H9 (cell line): ENCODE measurements at regions not wholly inside any gene's neighbourhood (a gene's known extent, or its start where the extent isn't known, plus 50 kb on each side); places are given as distances from the start of the nearest gene placed in this dataset.

ENCODE experiments used
- DNase-seq: peaks from one replicate; pipeline ENCODE4 v3.0.0-alpha.2; 2017
- H2AFZ ChIP-seq: one replicate; pipeline ENCODE4 v1.6.1; 2013; ENCODE audit warnings: mild to moderate bottlenecking, low read length, control low read depth, moderate library complexity
- H2AK5ac ChIP-seq: 2 replicates; pipeline ENCODE4 v1.6.1; 2013; ENCODE audit warnings: low read length, control low read depth, mixed read lengths; ENCODE audit not compliant: insufficient read length
- H2BK120ac ChIP-seq: one replicate; pipeline ENCODE4 v1.6.1; 2013; ENCODE audit warnings: low read depth, mild to moderate bottlenecking, low read length, control low read depth, inconsistent platforms; ENCODE audit not compliant: poor library complexity, severe bottlenecking
- H2BK12ac ChIP-seq: 2 replicates; pipeline ENCODE4 v1.6.1; 2013; ENCODE audit warnings: low read length, control low read depth, mixed read lengths, low read depth; ENCODE audit not compliant: insufficient read length
- H2BK15ac ChIP-seq: 2 replicates; pipeline ENCODE4 v1.6.1; 2013; ENCODE audit warnings: low read depth, low read length, control low read depth
- H2BK20ac ChIP-seq: one replicate; pipeline ENCODE4 v1.6.1; 2013; ENCODE audit warnings: low read depth, mild to moderate bottlenecking, low read length, control low read depth, inconsistent platforms; ENCODE audit not compliant: poor library complexity, severe bottlenecking
- H2BK5ac ChIP-seq: 2 replicates; pipeline ENCODE4 v1.6.1; 2013; ENCODE audit warnings: low read length, control low read depth, mixed read lengths; ENCODE audit not compliant: insufficient read length
- H3K14ac ChIP-seq: 2 replicates; pipeline ENCODE4 v1.6.1; 2013; ENCODE audit warnings: low read length, control low read depth; ENCODE audit not compliant: insufficient read depth
- H3K18ac ChIP-seq: 2 replicates; pipeline ENCODE4 v1.6.1; 2013; ENCODE audit warnings: low read depth, mild to moderate bottlenecking, mixed read lengths, low read length, control low read depth; ENCODE audit not compliant: insufficient read length
- H3K23ac ChIP-seq: 2 replicates; pipeline ENCODE4 v1.6.1; 2013; ENCODE audit warnings: low read length, control low read depth, mixed read lengths, low read depth; ENCODE audit not compliant: insufficient read length
- H3K23me2 ChIP-seq: 2 replicates; pipeline ENCODE4 v1.6.1; 2013; ENCODE audit warnings: low read depth, mild to moderate bottlenecking, mixed read lengths, low read length, control low read depth; ENCODE audit not compliant: insufficient read length, poor library complexity, severe bottlenecking
- H3K27ac ChIP-seq: 2 replicates; pipeline ENCODE4 v1.5.1; 2013; ENCODE audit warnings: low read length, control low read depth, mixed read lengths, low read depth; ENCODE audit not compliant: insufficient read length
- H3K27me3 ChIP-seq: 2 replicates; pipeline ENCODE4 v1.6.1; 2013; ENCODE audit warnings: low read length, control low read depth, inconsistent platforms; ENCODE audit not compliant: insufficient read depth
- H3K4ac ChIP-seq: 2 replicates; pipeline ENCODE4 v1.6.1; 2013; ENCODE audit warnings: low read depth, mild to moderate bottlenecking, control low read depth, inconsistent platforms, low read length, moderate library complexity
- H3K4me1 ChIP-seq: 2 replicates; pipeline ENCODE4 v1.6.1; 2013; ENCODE audit warnings: low read length, control low read depth, inconsistent platforms; ENCODE audit not compliant: insufficient read depth
- H3K4me2 ChIP-seq: 2 replicates; pipeline ENCODE4 v1.6.1; 2013; ENCODE audit warnings: low read length, control low read depth, mixed read lengths; ENCODE audit not compliant: insufficient read length, insufficient read depth
- H3K56ac ChIP-seq: 2 replicates; pipeline ENCODE4 v1.6.1; 2013; ENCODE audit warnings: low read depth, mild to moderate bottlenecking, mixed read lengths, low read length, control low read depth; ENCODE audit not compliant: insufficient read length
- H3K79me1 ChIP-seq: 2 replicates; pipeline ENCODE4 v1.6.1; 2013; ENCODE audit warnings: low read depth, mild to moderate bottlenecking, moderate library complexity, low read length, control low read depth, inconsistent platforms; ENCODE audit not compliant: insufficient read depth, poor library complexity, severe bottlenecking
- H3K79me2 ChIP-seq: 2 replicates; pipeline ENCODE4 v1.6.1; 2013; ENCODE audit warnings: low read length, control low read depth, inconsistent platforms; ENCODE audit not compliant: insufficient read depth
- H3K9ac ChIP-seq: 2 replicates; pipeline ENCODE4 v1.6.1; 2013; ENCODE audit warnings: low read length, control low read depth, mixed read lengths; ENCODE audit not compliant: insufficient read length; ENCODE audit errors: extremely low read depth
- H3K9me3 ChIP-seq: one replicate; pipeline ENCODE4 v1.6.1; 2013; ENCODE audit warnings: low read depth, low read length, inconsistent platforms; ENCODE audit not compliant: control insufficient read depth
- H3T11ph ChIP-seq: one replicate; pipeline ENCODE4 v1.6.1; 2013; ENCODE audit warnings: mild to moderate bottlenecking, low read length, control low read depth, inconsistent platforms
- H4K20me1 ChIP-seq: one replicate; pipeline ENCODE4 v1.6.1; 2013; ENCODE audit not compliant: control insufficient read depth, insufficient read length, insufficient read depth
- H4K5ac ChIP-seq: 2 replicates; pipeline ENCODE4 v1.6.1; 2013; ENCODE audit warnings: low read depth, mild to moderate bottlenecking, mixed read lengths, low read length, control low read depth; ENCODE audit not compliant: insufficient read length
- H4K8ac ChIP-seq: replicated peaks from 2 replicates; pipeline ENCODE4 v1.6.1; 2013; ENCODE audit warnings: low read length, control low read depth, mixed read lengths, low read depth; ENCODE audit not compliant: insufficient read length
- H4K91ac ChIP-seq: 2 replicates; pipeline ENCODE4 v1.6.1; 2013; ENCODE audit warnings: low read depth, mild to moderate bottlenecking, moderate library complexity, mixed read lengths, low read length, control low read depth; ENCODE audit not compliant: insufficient read length
- H3K27ac Mint-ChIP-seq, 3 experiments: 2 replicates in 2 of 3; 3 replicates in 1 of 3; pipeline ENCODE4 v1.8.0; 2020 to 2021; ENCODE audit warnings: mixed read lengths in 3 of 3, mild to moderate bottlenecking in 1 of 3, moderate library complexity in 1 of 3
- H3K27me3 Mint-ChIP-seq: 2 replicates; pipeline ENCODE4 v1.8.0; 2021; ENCODE audit warnings: low read depth, mild to moderate bottlenecking, moderate library complexity, mixed read lengths
- H3K36me3 Mint-ChIP-seq, 3 experiments: 2 replicates in 2 of 3; 3 replicates in 1 of 3; pipeline ENCODE4 v1.8.0; 2020 to 2021; ENCODE audit warnings: low read depth in 3 of 3, mixed read lengths in 3 of 3; ENCODE audit not compliant: insufficient read depth in 1 of 3
- H3K4me1 Mint-ChIP-seq, 2 experiments: 2 replicates each; pipeline ENCODE4 v1.8.0; 2020; ENCODE audit warnings: mixed read lengths in 2 of 2
- H3K4me3 Mint-ChIP-seq, 2 experiments: 2 replicates in 1 of 2; 3 replicates in 1 of 2; pipeline ENCODE4 v1.8.0; 2020 to 2021; ENCODE audit warnings: mild to moderate bottlenecking in 2 of 2, mixed read lengths in 2 of 2, moderate library complexity in 1 of 2
- H3K9me3 Mint-ChIP-seq, 2 experiments: 2 replicates in 1 of 2; 3 replicates in 1 of 2; pipeline ENCODE4 v1.8.0; 2020; ENCODE audit warnings: mild to moderate bottlenecking in 2 of 2, mixed read lengths in 2 of 2, moderate library complexity in 1 of 2
- CTCF ChIP-seq: fragments of 200-600 bp; sonication (generic); conservative IDR thresholded peaks from 3 replicates; pipeline ENCODE4 v1.8.0; 2021; ENCODE audit warnings: antibody characterized with exemption, mild to moderate bottlenecking
- WGBS: extraction: QIAGEN DNeasy Blood & Tissue Kit; methylation state at CpG from one replicate; pipeline ENCODE4 v1.1.7; 2013; ENCODE audit warnings: missing lambda C conversion rate, low lambda C conversion rate, mixed read lengths; ENCODE audit not compliant: insufficient read length; ENCODE audit errors: extremely low coverage; 5-methylcytosine and 5-hydroxymethylcytosine counted together

- H3K9me3 ChIP-seq = no peaks in the 10 kb centered on the region
- DNase-seq = no peak
- no peak overlapping the region for H4K5ac ChIP-seq
- no peak overlapping the region for H3K23ac ChIP-seq
- no peak overlapping the region for H2BK120ac ChIP-seq
- H3K4ac ChIP-seq = no peak overlapping the region
- H4K8ac ChIP-seq = no peak overlapping the region
- H3K9ac ChIP-seq = no peak overlapping the region
- no peaks in the 10 kb centered on the region; a peak in 1 of 5 replicates for H3K9me3 Mint-ChIP-seq
- H3K4me1 ChIP-seq = no peaks in the 10 kb centered on the region
- no peaks in the 10 kb centered on the region for H3K79me2 ChIP-seq
- H2BK12ac ChIP-seq = no peak overlapping the region
- no CpG with 5 or more reads among the region's 1 CpG for WGBS
- H3K56ac ChIP-seq = no peak overlapping the region
- no peak overlapping the region for H3K27ac ChIP-seq
- H3K79me1 ChIP-seq = no peaks in the 10 kb centered on the region
- no peak overlapping the region for H2BK5ac ChIP-seq
- no peak overlapping the region for H2BK15ac ChIP-seq
- no peak overlapping the region for H3K27ac Mint-ChIP-seq
- H3T11ph ChIP-seq = no peak overlapping the region
- H3K14ac ChIP-seq = no peak overlapping the region
- no peak overlapping the region for H3K4me2 ChIP-seq
- H4K20me1 ChIP-seq = no peaks in the 10 kb centered on the region
- peaks cover 3% of the 10 kb centered on the region; the same call in 1 of the 2 replicates for H3K27me3 Mint-ChIP-seq
- H3K18ac ChIP-seq = no peak overlapping the region
- H2BK20ac ChIP-seq = no peak overlapping the region
- no peak overlapping the region for H3K4me3 Mint-ChIP-seq
- H3K4me1 Mint-ChIP-seq = peaks cover 4 to 5% of the 10 kb centered on the region in 2 experiments; a peak in 2 of 4 replicates
- H4K91ac ChIP-seq = no peak overlapping the region
- H2AFZ ChIP-seq = no peak overlapping the region
- no peak for TF ChIP-seq CTCF
- H3K27me3 ChIP-seq = no peaks in the 10 kb centered on the region
- no peaks in the 10 kb centered on the region for H3K23me2 ChIP-seq
- no peaks in the 10 kb centered on the region for H3K36me3 Mint-ChIP-seq
- H2AK5ac ChIP-seq = no peak overlapping the region
Observed at GRCh38 chr14:34122650-34123049, 171.8 kb upstream of the EGLN3 start.
